ENCODE measurements at regions not wholly inside any gene's neighbourhood (a gene's known extent, or its start where the extent isn't known, plus 50 kb on each side); places are given as distances from the start of the nearest gene placed in this dataset.

GRCh38 chr20:39777610-39778009, 815.5 kb downstream of the DHX35 start:
- Histone ChIP-seq H2BK120ac (ENCODE audit: low read depth, low read length) (no peak overlapping the region), H3K14ac (ENCODE audit: low read length) (no peak overlapping the region), H3K9ac (ENCODE audit: low read depth, low read length, poor library complexity) (no peak overlapping the region), H4K91ac (ENCODE audit: low read depth, low read length, poor library complexity) (no peak overlapping the region), H4K8ac (ENCODE audit: low read depth, low read length) (no peak overlapping the region), H3K27ac (replicated peaks; ENCODE audit: low read length) (no peak overlapping the region), H3K18ac (ENCODE audit: low read length) (no peak overlapping the region), H2BK5ac (ENCODE audit: low read length) (no peak overlapping the region), H3K79me1 (ENCODE audit: low read depth, low read length) (no peaks in the 10 kb centered on the region), H3K9me3 (replicated peaks in 1 of 2; ENCODE audit: control insufficient read depth in 2 of 2, insufficient read depth in 1 of 2, low read depth in 1 of 2, low read length in 2 of 2) (no peaks in the 10 kb centered on the region), H3K4me3 (ENCODE audit: low read length in 2 of 2) (no peak overlapping the region), H3K36me3 (replicated peaks in 1 of 2; ENCODE audit: control insufficient read depth in 2 of 2, insufficient read depth in 2 of 2, low read length in 2 of 2) (no peaks in the 10 kb centered on the region), H3K27me3 (ENCODE audit: control insufficient read depth in 3 of 3, insufficient read depth in 3 of 3, low read depth in 1 of 3, low read length in 3 of 3) (no peaks in the 10 kb centered on the region), H2AFZ (ENCODE audit: low read length) (no peak overlapping the region), H3K4ac (ENCODE audit: low read length) (no peak overlapping the region), H3K23ac (ENCODE audit: low read depth, low read length, poor library complexity) (no peak overlapping the region), H2BK15ac (ENCODE audit: low read length) (no peak overlapping the region), H3K4me2 (ENCODE audit: insufficient read depth, low read length, poor library complexity, severe bottlenecking) (no peak overlapping the region), H2BK12ac (ENCODE audit: low read length) (no peak overlapping the region), H3K4me1 (ENCODE audit: control insufficient read depth in 2 of 2, insufficient read depth in 1 of 2, low read depth in 1 of 2, low read length in 2 of 2) (no peaks in the 10 kb centered on the region), H2AK5ac (ENCODE audit: low read depth, low read length) (no peak overlapping the region)
- DNase-seq (ENCODE audit: low spot score) = no peak

DNA sequence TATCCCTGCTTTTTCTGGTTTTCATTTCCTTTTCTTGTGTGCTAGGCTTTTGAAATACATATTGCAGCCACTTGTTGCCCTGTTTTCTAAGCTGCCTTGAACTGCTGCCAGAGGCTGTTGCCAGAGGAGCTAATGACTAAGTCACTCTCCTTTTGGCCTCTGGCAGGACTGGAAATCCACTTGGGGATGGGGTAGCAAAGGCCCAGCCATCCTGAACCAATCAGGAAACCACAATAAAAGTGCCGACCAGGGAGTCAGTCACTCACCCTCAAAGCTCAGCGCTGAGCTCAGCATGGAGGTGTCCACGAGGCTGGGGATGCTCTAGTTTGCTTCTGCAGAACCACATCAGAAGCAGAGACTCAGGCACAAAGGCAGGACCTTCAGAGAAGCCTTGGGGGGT, 813.0 kb downstream of the DHX35 start:
- no CpG with 5 or more reads among the region's 3 CpGs for WGBS, 2 donors (ENCODE audit: extremely low coverage in 2 of 2, insufficient read length in 2 of 2, insufficient replicate concordance in 1 of 2)
- Histone ChIP-seq H2BK12ac (ENCODE audit: low read length) (no peak overlapping the region), H3K4me2 (ENCODE audit: insufficient read depth, low read length, poor library complexity, severe bottlenecking) (no peak overlapping the region)

GRCh38 chr20:39773380-39774000, 811.3 kb downstream of the DHX35 start:
- Histone ChIP-seq H4K91ac (ENCODE audit: low read depth, low read length, poor library complexity) (no peak overlapping the region), H3K4ac (ENCODE audit: low read length) (no peak overlapping the region), H4K8ac (ENCODE audit: low read depth, low read length) (no peak overlapping the region), H2AFZ (ENCODE audit: low read length) (no peak overlapping the region), H3K9me3 (replicated peaks in 1 of 2; ENCODE audit: control insufficient read depth in 2 of 2, insufficient read depth in 1 of 2, low read depth in 1 of 2, low read length in 2 of 2) (peaks cover 0 to 2% of the 10 kb centered on the region in 2 donors), H3K36me3 (replicated peaks in 1 of 2; ENCODE audit: control insufficient read depth in 2 of 2, insufficient read depth in 2 of 2, low read length in 2 of 2) (no peaks in the 10 kb centered on the region), H3K27ac (replicated peaks; ENCODE audit: low read length) (no peak overlapping the region), H2BK5ac (ENCODE audit: low read length) (no peak overlapping the region), H3K9ac (ENCODE audit: low read depth, low read length, poor library complexity) (no peak overlapping the region), H3K23ac (ENCODE audit: low read depth, low read length, poor library complexity) (no peak overlapping the region), H3K79me1 (ENCODE audit: low read depth, low read length) (no peaks in the 10 kb centered on the region), H2BK12ac (ENCODE audit: low read length) (no peak overlapping the region), H2BK120ac (ENCODE audit: low read depth, low read length) (no peak overlapping the region), H2BK15ac (ENCODE audit: low read length) (no peak overlapping the region), H3K18ac (ENCODE audit: low read length) (no peak overlapping the region), H3K4me3 (ENCODE audit: low read length in 2 of 2) (no peak overlapping the region), H3K4me2 (ENCODE audit: insufficient read depth, low read length, poor library complexity, severe bottlenecking) (no peak overlapping the region), H3K4me1 (ENCODE audit: control insufficient read depth in 2 of 2, insufficient read depth in 1 of 2, low read depth in 1 of 2, low read length in 2 of 2) (no peaks in the 10 kb centered on the region), H2AK5ac (ENCODE audit: low read depth, low read length) (no peak overlapping the region), H3K14ac (ENCODE audit: low read length) (no peak overlapping the region), H3K27me3 (ENCODE audit: control insufficient read depth in 3 of 3, insufficient read depth in 3 of 3, low read depth in 1 of 3, low read length in 3 of 3) (no peaks in the 10 kb centered on the region)
- no peak for DNase-seq (ENCODE audit: low spot score)
- no CpG with 5 or more reads among the region's 5 CpGs for WGBS, 2 donors (ENCODE audit: extremely low coverage in 2 of 2, insufficient read length in 2 of 2, insufficient replicate concordance in 1 of 2)

More for the DNA sequence above, 813.0 kb downstream of the DHX35 start:
- Histone ChIP-seq H3K18ac (ENCODE audit: low read length) (no peak overlapping the region), H4K91ac (ENCODE audit: low read depth, low read length, poor library complexity) (no peak overlapping the region), H3K36me3 (replicated peaks in 1 of 2; ENCODE audit: control insufficient read depth in 2 of 2, insufficient read depth in 2 of 2, low read length in 2 of 2) (no peaks in the 10 kb centered on the region), H2AK5ac (ENCODE audit: low read depth, low read length) (no peak overlapping the region), H3K9me3 (replicated peaks in 1 of 2; ENCODE audit: control insufficient read depth in 2 of 2, insufficient read depth in 1 of 2, low read depth in 1 of 2, low read length in 2 of 2) (peaks cover 0 to 2% of the 10 kb centered on the region in 2 donors), H2AFZ (ENCODE audit: low read length) (no peak overlapping the region), H2BK5ac (ENCODE audit: low read length) (no peak overlapping the region), H2BK120ac (ENCODE audit: low read depth, low read length) (no peak overlapping the region), H3K9ac (ENCODE audit: low read depth, low read length, poor library complexity) (no peak overlapping the region), H3K79me1 (ENCODE audit: low read depth, low read length) (no peaks in the 10 kb centered on the region), H3K4me1 (ENCODE audit: control insufficient read depth in 2 of 2, insufficient read depth in 1 of 2, low read depth in 1 of 2, low read length in 2 of 2) (no peaks in the 10 kb centered on the region), H4K8ac (ENCODE audit: low read depth, low read length) (no peak overlapping the region), H2BK15ac (ENCODE audit: low read length) (no peak overlapping the region), H3K14ac (ENCODE audit: low read length) (no peak overlapping the region), H3K23ac (ENCODE audit: low read depth, low read length, poor library complexity) (no peak overlapping the region), H3K27ac (replicated peaks; ENCODE audit: low read length) (no peak overlapping the region), H3K4me3 (ENCODE audit: low read length in 2 of 2) (no peak overlapping the region), H3K27me3 (ENCODE audit: control insufficient read depth in 3 of 3, insufficient read depth in 3 of 3, low read depth in 1 of 3, low read length in 3 of 3) (no peaks in the 10 kb centered on the region), H3K4ac (ENCODE audit: low read length) (no peak overlapping the region)
- no peak for DNase-seq (ENCODE audit: low spot score)

DNA sequence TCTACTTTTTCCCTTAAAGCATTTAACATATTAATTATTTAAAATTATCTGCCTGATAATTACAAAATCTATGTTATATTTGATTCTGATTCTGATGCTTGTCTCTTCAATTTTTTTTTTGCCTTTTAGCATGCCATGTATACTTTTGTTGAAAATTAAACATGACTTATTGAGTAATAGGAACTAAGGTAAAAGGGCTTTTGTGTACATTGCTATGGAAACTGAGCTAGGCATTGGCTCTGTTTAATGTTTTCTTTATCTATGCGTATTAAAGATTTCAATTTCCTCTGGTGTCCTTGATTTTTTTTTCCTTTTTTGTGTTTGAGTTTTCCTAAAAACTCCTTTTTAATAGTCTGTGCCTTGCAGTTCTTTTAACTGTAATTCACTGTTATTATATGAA, 805.2 kb downstream of the DHX35 start:
- H3K9ac ChIP-seq (ENCODE audit: low read depth, low read length, poor library complexity) = no peak overlapping the region
- no peak overlapping the region for H2BK5ac ChIP-seq (ENCODE audit: low read length)
- no peaks in the 10 kb centered on the region for H3K4me1 ChIP-seq (ENCODE audit: control insufficient read depth in 2 of 2, insufficient read depth in 1 of 2, low read depth in 1 of 2, low read length in 2 of 2)
- no peak overlapping the region for H3K18ac ChIP-seq (ENCODE audit: low read length)
- WGBS, 2 donors (ENCODE audit: extremely low coverage in 2 of 2, insufficient read length in 2 of 2, insufficient replicate concordance in 1 of 2) = no CpG with 5 or more reads among the region's 1 CpG
- no peak overlapping the region for H4K91ac ChIP-seq (ENCODE audit: low read depth, low read length, poor library complexity)
- H3K4me2 ChIP-seq (ENCODE audit: insufficient read depth, low read length, poor library complexity, severe bottlenecking) = no peak overlapping the region
- H4K8ac ChIP-seq (ENCODE audit: low read depth, low read length) = no peak overlapping the region
- H2AK5ac ChIP-seq (ENCODE audit: low read depth, low read length) = no peak overlapping the region
- H3K4ac ChIP-seq (ENCODE audit: low read length) = no peak overlapping the region
- H3K79me1 ChIP-seq (ENCODE audit: low read depth, low read length) = no peaks in the 10 kb centered on the region
- H2BK15ac ChIP-seq (ENCODE audit: low read length) = no peak overlapping the region
- H3K36me3 ChIP-seq (replicated peaks in 1 of 2; ENCODE audit: control insufficient read depth in 2 of 2, insufficient read depth in 2 of 2, low read length in 2 of 2) = no peaks in the 10 kb centered on the region
- no peak overlapping the region for H3K27ac ChIP-seq (replicated peaks; ENCODE audit: low read length)
- no peak overlapping the region for H3K23ac ChIP-seq (ENCODE audit: low read depth, low read length, poor library complexity)
- H3K4me3 ChIP-seq (ENCODE audit: low read length in 2 of 2) = no peak overlapping the region
- no peak overlapping the region for H2BK12ac ChIP-seq (ENCODE audit: low read length)
- no peak overlapping the region for H2BK120ac ChIP-seq (ENCODE audit: low read depth, low read length)
- DNase-seq (ENCODE audit: low spot score) = no peak
- no peak overlapping the region for H2AFZ ChIP-seq (ENCODE audit: low read length)
- no peaks in the 10 kb centered on the region for H3K27me3 ChIP-seq (ENCODE audit: control insufficient read depth in 3 of 3, insufficient read depth in 3 of 3, low read depth in 1 of 3, low read length in 3 of 3)
- peaks cover 2% of the 10 kb centered on the region in 2 donors for H3K9me3 ChIP-seq (replicated peaks in 1 of 2; ENCODE audit: control insufficient read depth in 2 of 2, insufficient read depth in 1 of 2, low read depth in 1 of 2, low read length in 2 of 2)
- H3K14ac ChIP-seq (ENCODE audit: low read length) = no peak overlapping the region

Data from neuronal stem cell (in vitro differentiated cells).